K562 (cell line): ENCODE measurements at regions not wholly inside any gene's neighbourhood (a gene's known extent, or its start where the extent isn't known, plus 50 kb on each side); places are given as distances from the start of the nearest gene placed in this dataset.

Experiments
- ATAC-seq: fragments of 200-7000 bp; cut with Tn5 transposase; 3 replicates; pipeline ENCODE4 v1.9.1; 2020; ENCODE audit warnings: moderate library complexity
- BruUV-seq: library from RNA; stranded (reverse); fragments of 400-500 nt; replicated peaks from 2 replicates; lab custom pipeline; 2021; lab: Mats Ljungman, UMichigan
- CTCF ChIA-PET: fragments of 300-600 bp; formaldehyde crosslinking; extraction: SDS; loops from one replicate; lab custom pipeline; 2021; ENCODE audit warnings: low intra/inter-chr PET ratio; lab: Yijun Ruan, JAX
- POLR2A ChIA-PET: fragments of 300-600, 350-650 bp; sonication (Branson Sonifier 250); formaldehyde crosslinking; extraction: SDS; loops from one replicate; lab custom pipeline; 2021; ENCODE audit warnings: antibody characterized with exemption, inconsistent platforms; lab: Yijun Ruan, JAX
- DNase-seq, 4 experiments: peaks; one replicate each; pipeline versions ENCODE4 v3.0.0 to v3.0.0-alpha.2; 2011 to 2018; ENCODE audit warnings: low spot score in 3 of 4, mixed read lengths in 3 of 4; ENCODE audit errors: extremely low read depth in 1 of 4
- FAIRE-seq: peaks from 2 replicates; lab custom pipeline; 2011; peaks lifted over from hg19 to GRCh38; lab: Jason Lieb, UNC
- H2AFZ ChIP-seq: 2 replicates; pipeline ENCODE4 v1.6.0; 2011; ENCODE audit warnings: low read depth, low read length, control low read depth, inconsistent platforms
- H3K27ac ChIP-seq: fragments of 200-600 bp; 3 replicates; pipeline ENCODE4 v1.8.0; 2011; ENCODE audit warnings: low read depth, mild to moderate bottlenecking, control low read depth, inconsistent platforms, low read length, moderate library complexity, mixed read lengths; ENCODE audit errors: extremely low read depth
- H3K27me3 ChIP-seq, 2 experiments: fragments of 300-600 bp in 1 of 2; 2 replicates in 1 of 2; 3 replicates in 1 of 2; pipeline versions ENCODE4 v1.6.0 to v1.8.0; 2011; ENCODE audit warnings: inconsistent platforms in 2 of 2, low read length in 2 of 2, mild to moderate bottlenecking in 1 of 2, mixed read lengths in 1 of 2, moderate library complexity in 1 of 2; ENCODE audit not compliant: control insufficient read depth in 2 of 2, insufficient read depth in 2 of 2
- H3K36me3 ChIP-seq: fragments of 300-600 bp; 3 replicates; pipeline ENCODE4 v1.8.0; 2011; ENCODE audit warnings: mild to moderate bottlenecking, low read length, inconsistent platforms; ENCODE audit not compliant: control insufficient read depth, insufficient read depth
- H3K4me1 ChIP-seq, 2 experiments: fragments of 200-600 bp in 1 of 2; replicated peaks in 1 of 2; 2 replicates in 1 of 2; 3 replicates in 1 of 2; pipeline versions ENCODE4 v1.5.1 to v1.8.0; 2011; ENCODE audit warnings: inconsistent platforms in 2 of 2, low read length in 2 of 2, mild to moderate bottlenecking in 1 of 2, mixed read lengths in 1 of 2, moderate library complexity in 1 of 2; ENCODE audit not compliant: control insufficient read depth in 2 of 2, insufficient read depth in 2 of 2
- H3K4me2 ChIP-seq: 2 replicates; pipeline ENCODE4 v1.6.1; 2011; ENCODE audit warnings: low read length, control low read depth, inconsistent platforms, mixed read lengths; ENCODE audit not compliant: insufficient read depth
- H3K4me3 ChIP-seq: fragments of 200-600 bp; sonication (generic), shearing (Covaris generic); 2 replicates; pipeline ENCODE4 v1.5.1; 2016; ENCODE audit warnings: control low read depth, inconsistent platforms
- H3K79me2 ChIP-seq: fragments of 200-600 bp; 3 replicates; pipeline ENCODE4 v1.8.0; 2011; ENCODE audit warnings: low read length, inconsistent platforms; ENCODE audit not compliant: control insufficient read depth, insufficient read depth
- H3K9ac ChIP-seq, 2 experiments: 2 replicates each; pipeline versions ENCODE4 v1.6.0 to v1.6.1; 2011; ENCODE audit warnings: low read depth in 2 of 2, low read length in 2 of 2, control low read depth in 1 of 2, inconsistent platforms in 1 of 2, mild to moderate bottlenecking in 1 of 2, mixed read lengths in 1 of 2; ENCODE audit not compliant: insufficient read depth in 1 of 2
- H3K9me1 ChIP-seq: one replicate; pipeline ENCODE4 v1.6.0; 2011; ENCODE audit warnings: inconsistent platforms, mild to moderate bottlenecking, low read length, moderate library complexity; ENCODE audit not compliant: control insufficient read depth, insufficient read depth
- H3K9me3 ChIP-seq: replicated peaks from 2 replicates; pipeline ENCODE4 v1.5.1; 2011; ENCODE audit warnings: low read depth, low read length, inconsistent platforms; ENCODE audit not compliant: control insufficient read depth, insufficient read depth
- H4K20me1 ChIP-seq: replicated peaks from 2 replicates; pipeline ENCODE4 v1.6.1; 2011; ENCODE audit warnings: low read length, inconsistent platforms, mixed read lengths; ENCODE audit not compliant: control insufficient read depth, insufficient read depth
- EGR1 ChIP-seq: fragments of 450-650 bp; conservative IDR thresholded peaks from 2 replicates; pipeline ENCODE4 v1.6.1; 2017; ENCODE audit warnings: mild to moderate bottlenecking
- ELF2 ChIP-seq: fragments of 250-450 bp; sonication (Bioruptor Pico); IDR thresholded peaks from 2 replicates; pipeline ENCODE4 v1.5.0; 2021; ENCODE audit warnings: mild to moderate bottlenecking
- HDAC1 ChIP-seq, 2 experiments: fragments of 450-650 bp; IDR thresholded peaks; 2 replicates each; pipeline ENCODE4 v1.6.1; 2016 to 2017; ENCODE audit warnings: inconsistent platforms in 1 of 2, mild to moderate bottlenecking in 1 of 2, moderate library complexity in 1 of 2
- MEF2A ChIP-seq: IDR thresholded peaks from 2 replicates; pipeline ENCODE4 v1.6.1; 2011; ENCODE audit warnings: low read depth, mild to moderate bottlenecking, low read length, moderate library complexity; ENCODE audit not compliant: control insufficient read depth
- PCBP2 ChIP-seq: fragments of 200-400 bp; formaldehyde crosslinking; IDR thresholded peaks from 2 replicates; pipeline ENCODE4 v1.6.1; 2018; ENCODE audit warnings: low read length, low read depth, mild to moderate bottlenecking, moderate library complexity; ENCODE audit not compliant: poor library complexity, severe bottlenecking
- RAD21 ChIP-seq, 2 experiments: fragments of 250-450 bp in 1 of 2; fragments of 450-650 bp in 1 of 2; sonication (Bioruptor Pico) in 1 of 2; formaldehyde crosslinking in 1 of 2; IDR thresholded peaks in 1 of 2; conservative IDR thresholded peaks in 1 of 2; 2 replicates each; pipeline versions ENCODE4 v1.4.0 to v1.8.0; 2020 to 2022; ENCODE audit warnings: mild to moderate bottlenecking in 2 of 2, moderate library complexity in 1 of 2
- TBP ChIP-seq: optimal IDR thresholded peaks from 2 replicates; pipeline ENCODE3; 2011; ENCODE audit warnings: low read depth, low read length, improper control_type of control experiment
- TCF7L2 ChIP-seq: fragments of 150-350 bp; IDR thresholded peaks from 2 replicates; pipeline ENCODE4 v1.6.1; 2016; ENCODE audit warnings: low read depth, mild to moderate bottlenecking, low read length, moderate library complexity
- TEAD4 ChIP-seq, 2 experiments: sonication (generic) in 1 of 2; formaldehyde crosslinking in 1 of 2; IDR thresholded peaks; 2 replicates each; pipeline versions ENCODE4 v1.6.1 to v1.8.0; 2012 to 2022; ENCODE audit warnings: borderline replicate concordance in 1 of 2, inconsistent platforms in 1 of 2, low read length in 1 of 2, mild to moderate bottlenecking in 1 of 2, missing genetic modification reagents in 1 of 2
- TOE1 ChIP-seq, 2 experiments: fragments of 450-650 bp in 1 of 2; sonication (generic) in 1 of 2; formaldehyde crosslinking in 1 of 2; IDR thresholded peaks; 2 replicates each; pipeline versions ENCODE4 v1.7.1 to v1.8.0; 2016 to 2022; ENCODE audit warnings: borderline replicate concordance in 2 of 2, mild to moderate bottlenecking in 2 of 2, antibody characterized with exemption in 1 of 2, inconsistent platforms in 1 of 2, low read depth in 1 of 2, missing genetic modification reagents in 1 of 2, moderate library complexity in 1 of 2
- YBX1 ChIP-seq: fragments of 450-650 bp; IDR thresholded peaks from 2 replicates; pipeline ENCODE4 v1.7.1; 2016; ENCODE audit warnings: mild to moderate bottlenecking
- ZNF146 ChIP-seq: IDR thresholded peaks from one replicate; pipeline ENCODE4 v1.6.1; 2018; ENCODE audit warnings: missing compliant biosample characterization; ENCODE audit not compliant: unreplicated experiment
- ZNF197 ChIP-seq: fragments of 200-800 bp; sonication (Bioruptor generic); IDR thresholded peaks from 2 replicates; pipeline ENCODE4 v1.6.1; 2016; ENCODE audit warnings: low read depth, missing genetic modification characterization, missing compliant biosample characterization
- WGBS: fragments of 100-300 bp; shearing (Covaris generic); methylation state at CpG from one replicate; pipeline ENCODE4 v1.1.6; 2016; ENCODE audit warnings: low coverage, mixed read lengths; ENCODE audit not compliant: insufficient coverage; ENCODE audit errors: missing lambda C conversion rate; 5-methylcytosine and 5-hydroxymethylcytosine counted together
- in situ Hi-C: fragments of 300-500 bp; cut with MboI; formaldehyde crosslinking; loops from 4 replicates; pipeline ENCODE4 v1.15.0; 2018; ENCODE audit warnings: inconsistent platforms, mixed read lengths
- intact Hi-C: fragments of 100-400 bp; cut with micrococcal nuclease; formaldehyde crosslinking; loops from 2 replicates; pipeline ENCODE4 v1.14.2; 2022
- TF ChIP-seq, protein P1 (sequence below): fragments of 450-650 bp; IDR thresholded peaks from 2 replicates; pipeline ENCODE4 v1.6.1; 2017; ENCODE audit warnings: antibody characterized with exemption
- TF ChIP-seq, protein P2 (sequence below): fragments of 250-450 bp; sonication (Bioruptor Pico); IDR thresholded peaks from 2 replicates; pipeline ENCODE4 v1.5.1; 2021; ENCODE audit warnings: mild to moderate bottlenecking
- TF ChIP-seq, protein P3 (sequence below): sonication (generic); formaldehyde crosslinking; IDR thresholded peaks from 2 replicates; pipeline ENCODE4 v1.4.0; 2020; ENCODE audit warnings: mild to moderate bottlenecking, missing genetic modification reagents

DNA sequence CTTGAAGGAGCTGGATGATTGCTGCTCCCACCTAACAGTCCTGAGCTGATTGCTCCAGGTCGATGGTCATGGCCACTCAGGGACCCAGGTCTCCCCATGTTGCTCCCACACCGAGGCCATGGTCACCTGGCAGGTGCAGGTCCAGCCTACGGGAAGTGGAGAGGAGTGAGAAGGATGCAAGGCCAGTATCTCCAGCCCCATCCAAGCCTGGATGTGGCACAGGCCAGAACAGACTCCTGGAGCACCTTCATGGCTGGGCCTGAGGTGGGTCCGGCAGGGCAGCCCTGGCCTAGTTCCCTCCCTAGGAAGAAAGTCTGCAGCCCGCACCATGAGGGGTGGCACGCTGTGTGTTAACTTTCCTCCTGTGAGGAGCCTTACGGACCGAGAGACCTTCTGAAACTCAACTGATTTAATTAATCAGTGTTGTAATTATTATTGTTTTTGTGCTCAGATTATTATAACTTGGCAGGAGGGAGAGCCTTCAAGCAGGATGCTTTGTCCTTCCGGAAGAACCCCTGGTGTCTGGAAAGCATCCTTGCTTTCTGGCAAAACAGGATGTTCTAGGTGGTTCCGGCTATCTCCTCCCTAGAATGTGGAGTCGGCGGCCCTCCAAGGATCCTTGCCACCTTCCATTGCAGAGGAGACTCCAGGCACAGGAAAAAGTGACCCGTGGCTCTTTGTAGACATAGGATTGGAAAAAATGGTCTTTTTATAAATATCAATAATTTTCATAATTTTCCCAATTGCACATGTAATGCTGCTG is 92.3 kb upstream of the ADRA2C start:
- in situ Hi-C loops (no loop called here), intact Hi-C loops (no loop called here)
- no TSS peak for BruUV-seq
- Histone ChIP-seq H3K79me2 (no peaks in the 10 kb centered on the region), H2AFZ (no peak overlapping the region), H4K20me1 (0 out of 2 replicates have a peak, but pooled peaks cover 9% of the 10 kb centered on the region), H3K4me2 (no peak overlapping the region), H3K9me3 (no peaks in the 10 kb centered on the region), H3K4me3 (no peak overlapping the region), H3K9ac (no peak overlapping the region), H3K27me3 (peaks cover 17 to 59% of the 10 kb centered on the region in 2 experiments), H3K9me1 (no peaks in the 10 kb centered on the region), H3K27ac (no peak overlapping the region), H3K4me1 (peaks cover 0 to 4% of the 10 kb centered on the region in 2 experiments; a peak in 1 of 5 replicates), H3K36me3 (no peaks in the 10 kb centered on the region)
- ATAC-seq (no peak), DNase-seq (no peak), FAIRE-seq (no peak)
- 1% methylated on average over 13 of the region's 13 CpGs for WGBS
- POLR2A ChIA-PET, result interaction anchor here (0.6 to 0.7 kb wide), 2 partner anchors 9 to 230 kb away, joined by 3 read pairs; no protein-coding TSS in a partner anchor
- CTCF ChIA-PET, result no interaction called here
- TF ChIP-seq ZNF197 (CRISPR knock-in tag), result no peak
- no peak for TF ChIP-seq TCF7L2
- no peak for TF ChIP-seq YBX1
- TF ChIP-seq EGR1, result no peak
- TF ChIP-seq, protein P1, sequence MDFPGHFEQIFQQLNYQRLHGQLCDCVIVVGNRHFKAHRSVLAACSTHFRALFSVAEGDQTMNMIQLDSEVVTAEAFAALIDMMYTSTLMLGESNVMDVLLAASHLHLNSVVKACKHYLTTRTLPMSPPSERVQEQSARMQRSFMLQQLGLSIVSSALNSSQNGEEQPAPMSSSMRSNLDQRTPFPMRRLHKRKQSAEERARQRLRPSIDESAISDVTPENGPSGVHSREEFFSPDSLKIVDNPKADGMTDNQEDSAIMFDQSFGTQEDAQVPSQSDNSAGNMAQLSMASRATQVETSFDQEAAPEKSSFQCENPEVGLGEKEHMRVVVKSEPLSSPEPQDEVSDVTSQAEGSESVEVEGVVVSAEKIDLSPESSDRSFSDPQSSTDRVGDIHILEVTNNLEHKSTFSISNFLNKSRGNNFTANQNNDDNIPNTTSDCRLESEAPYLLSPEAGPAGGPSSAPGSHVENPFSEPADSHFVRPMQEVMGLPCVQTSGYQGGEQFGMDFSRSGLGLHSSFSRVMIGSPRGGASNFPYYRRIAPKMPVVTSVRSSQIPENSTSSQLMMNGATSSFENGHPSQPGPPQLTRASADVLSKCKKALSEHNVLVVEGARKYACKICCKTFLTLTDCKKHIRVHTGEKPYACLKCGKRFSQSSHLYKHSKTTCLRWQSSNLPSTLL, result no peak
- no peak for TF ChIP-seq RAD21 (CRISPR knock-in tag; conservative IDR thresholded peaks at IDR 0.05 in 1 of 2, IDR thresholded peaks at IDR 0.05 in 1 of 2)
- TF ChIP-seq, protein P2, sequence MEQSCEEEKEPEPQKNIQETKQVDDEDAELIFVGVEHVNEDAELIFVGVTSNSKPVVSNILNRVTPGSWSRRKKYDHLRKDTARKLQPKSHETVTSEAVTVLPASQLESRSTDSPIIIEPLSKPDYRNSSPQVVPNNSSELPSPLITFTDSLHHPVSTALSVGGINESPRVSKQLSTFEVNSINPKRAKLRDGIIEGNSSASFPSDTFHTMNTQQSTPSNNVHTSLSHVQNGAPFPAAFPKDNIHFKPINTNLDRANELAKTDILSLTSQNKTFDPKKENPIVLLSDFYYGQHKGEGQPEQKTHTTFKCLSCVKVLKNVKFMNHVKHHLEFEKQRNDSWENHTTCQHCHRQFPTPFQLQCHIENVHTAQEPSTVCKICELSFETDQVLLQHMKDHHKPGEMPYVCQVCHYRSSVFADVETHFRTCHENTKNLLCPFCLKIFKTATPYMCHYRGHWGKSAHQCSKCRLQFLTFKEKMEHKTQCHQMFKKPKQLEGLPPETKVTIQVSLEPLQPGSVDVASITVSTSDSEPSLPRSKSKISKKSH (CRISPR knock-in tag), result no peak
- TF ChIP-seq ELF2 (CRISPR knock-in tag), result no peak
- TF ChIP-seq TEAD4 (IDR thresholded peaks at IDR 0.05; ENCODE audit: low read length), result no peak
- no peak for TF ChIP-seq TEAD4 (CRISPR knock-in tag; IDR thresholded peaks at IDR 0.05; ENCODE audit: borderline replicate concordance)
- no peak for TF ChIP-seq PCBP2
- TF ChIP-seq, protein P3, sequence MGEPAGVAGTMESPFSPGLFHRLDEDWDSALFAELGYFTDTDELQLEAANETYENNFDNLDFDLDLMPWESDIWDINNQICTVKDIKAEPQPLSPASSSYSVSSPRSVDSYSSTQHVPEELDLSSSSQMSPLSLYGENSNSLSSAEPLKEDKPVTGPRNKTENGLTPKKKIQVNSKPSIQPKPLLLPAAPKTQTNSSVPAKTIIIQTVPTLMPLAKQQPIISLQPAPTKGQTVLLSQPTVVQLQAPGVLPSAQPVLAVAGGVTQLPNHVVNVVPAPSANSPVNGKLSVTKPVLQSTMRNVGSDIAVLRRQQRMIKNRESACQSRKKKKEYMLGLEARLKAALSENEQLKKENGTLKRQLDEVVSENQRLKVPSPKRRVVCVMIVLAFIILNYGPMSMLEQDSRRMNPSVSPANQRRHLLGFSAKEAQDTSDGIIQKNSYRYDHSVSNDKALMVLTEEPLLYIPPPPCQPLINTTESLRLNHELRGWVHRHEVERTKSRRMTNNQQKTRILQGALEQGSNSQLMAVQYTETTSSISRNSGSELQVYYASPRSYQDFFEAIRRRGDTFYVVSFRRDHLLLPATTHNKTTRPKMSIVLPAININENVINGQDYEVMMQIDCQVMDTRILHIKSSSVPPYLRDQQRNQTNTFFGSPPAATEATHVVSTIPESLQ, result no peak
- TF ChIP-seq HDAC1 (IDR thresholded peaks at IDR 0.05), result no peak
- no peak for TF ChIP-seq MEF2A
- no peak for TF ChIP-seq TOE1 (IDR thresholded peaks at IDR 0.05; ENCODE audit: borderline replicate concordance)
- TF ChIP-seq TOE1 (CRISPR knock-in tag; IDR thresholded peaks at IDR 0.05; ENCODE audit: borderline replicate concordance, low read depth), result no peak
- no peak for TF ChIP-seq TBP
- no peak for TF ChIP-seq ZNF146 (CRISPR knock-in tag)
